HFF-Myc (cell line): ENCODE measurements at regions not wholly inside any gene's neighbourhood (a gene's known extent, or its start where the extent isn't known, plus 50 kb on each side); places are given as distances from the start of the nearest gene placed in this dataset.

Source experiments
- DNase-seq: peaks from one replicate; pipeline ENCODE4 v3.0.0-alpha.2; 2011; ENCODE audit warnings: low read depth; ENCODE audit errors: extremely low read depth
- H3K4me3 ChIP-seq: replicated peaks from 2 replicates; pipeline ENCODE4 v1.5.1; 2011; ENCODE audit warnings: low read depth, mild to moderate bottlenecking, control low read depth, low read length
- CTCF ChIP-seq: IDR thresholded peaks from 2 replicates; pipeline ENCODE4 v1.5.1; 2012; ENCODE audit warnings: mild to moderate bottlenecking, low read depth, low read length, control low read depth; ENCODE audit errors: missing control alignments

GRCh38 chr17:34782271-34782670 lies 179.0 kb downstream of the CCT6B start:
- no peak for TF ChIP-seq CTCF
- H3K4me3 ChIP-seq = no peak overlapping the region
- no peak for DNase-seq

DNA sequence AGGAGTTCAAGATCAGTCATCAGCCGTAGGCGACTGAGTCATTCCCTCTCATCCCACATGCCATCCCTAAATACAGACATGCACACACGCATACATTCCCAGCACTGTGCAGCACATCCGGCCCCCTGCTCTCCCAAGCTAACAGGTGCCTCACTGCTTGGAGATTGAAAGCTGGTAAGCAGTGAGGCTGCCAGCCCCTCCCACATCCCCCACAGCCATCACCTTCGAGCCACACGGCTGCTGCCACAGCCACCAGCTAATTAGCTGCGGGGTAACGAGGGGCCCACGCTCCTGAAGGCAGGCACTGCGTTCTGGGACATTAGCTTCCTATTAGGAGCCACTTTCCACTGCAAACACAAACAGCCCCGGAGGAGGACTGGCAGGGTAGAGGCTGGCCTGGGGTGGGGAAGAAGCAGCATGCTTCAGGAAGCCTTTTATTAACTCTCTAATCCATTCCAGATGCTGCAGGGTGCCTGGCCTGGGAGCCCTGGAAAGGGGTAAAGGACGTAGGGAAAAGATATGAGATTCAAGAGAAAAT lies 179.6 kb downstream of the CCT6B start:
- H3K4me3 ChIP-seq = no peak overlapping the region
- DNase-seq = peak; percentile 61
- no peak for TF ChIP-seq CTCF

- H3K4me3 ChIP-seq = no peak overlapping the region
These were observed 180.2 kb downstream of the CCT6B start for GRCh38 chr17:34781071-34781470.

GRCh38 chr17:34780438-34780837 lies 180.8 kb downstream of the CCT6B start:
- TF ChIP-seq CTCF = no peak
- no peak overlapping the region for H3K4me3 ChIP-seq
- DNase-seq = no peak

More at GRCh38 chr17:34781071-34781470, 180.2 kb downstream of the CCT6B start:
- DNase-seq = no peak
- TF ChIP-seq CTCF = no peak

DNA sequence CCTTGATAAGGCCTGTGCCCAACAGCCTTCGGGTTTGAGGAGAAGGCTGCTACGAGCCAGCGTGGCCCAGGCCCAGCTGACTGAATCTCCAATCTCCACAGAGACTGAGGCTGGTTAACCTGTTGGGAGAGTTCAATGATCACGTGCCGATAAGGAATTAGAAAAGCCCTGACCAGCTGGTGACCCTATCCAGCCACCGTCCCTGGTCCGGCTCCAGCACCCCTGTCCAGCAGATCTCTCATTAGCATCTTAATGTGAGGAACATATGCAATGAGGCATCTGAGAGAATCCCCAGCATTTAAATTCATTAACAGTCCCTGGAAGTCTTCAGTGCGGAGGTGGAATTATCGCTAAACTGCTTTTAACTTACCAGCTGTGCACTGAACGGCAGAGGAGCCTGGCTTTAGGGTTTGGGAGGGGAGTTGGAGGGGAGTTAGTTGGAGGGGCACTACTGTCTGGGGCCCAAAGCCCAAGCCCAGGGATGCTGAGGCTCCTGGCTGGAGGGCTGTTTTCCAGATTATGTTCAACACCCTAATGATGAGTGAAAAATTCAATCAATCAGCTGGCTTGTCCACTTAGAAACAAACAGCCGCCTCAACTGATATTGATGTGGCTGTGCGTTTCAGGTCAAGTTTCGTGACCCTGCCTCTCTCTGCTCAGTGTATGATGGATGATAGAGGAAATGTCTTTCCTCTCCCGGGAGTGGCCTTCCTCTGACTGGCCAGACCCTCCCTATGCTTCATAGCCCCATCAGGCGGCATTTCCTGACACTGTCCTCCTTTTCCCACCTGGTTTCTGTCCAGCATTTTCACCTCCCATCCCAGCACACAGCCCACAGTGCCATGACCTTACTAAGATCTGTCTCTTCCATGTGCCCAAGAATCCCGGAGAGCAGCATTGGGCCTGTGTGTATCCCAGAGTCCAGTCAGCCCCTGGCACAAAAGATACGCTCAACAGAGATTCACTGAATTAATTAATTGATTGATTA lies 184.5 kb downstream of the CCT6B start:
- no peak for DNase-seq
- TF ChIP-seq CTCF = no peak
- no peak overlapping the region for H3K4me3 ChIP-seq

DNA sequence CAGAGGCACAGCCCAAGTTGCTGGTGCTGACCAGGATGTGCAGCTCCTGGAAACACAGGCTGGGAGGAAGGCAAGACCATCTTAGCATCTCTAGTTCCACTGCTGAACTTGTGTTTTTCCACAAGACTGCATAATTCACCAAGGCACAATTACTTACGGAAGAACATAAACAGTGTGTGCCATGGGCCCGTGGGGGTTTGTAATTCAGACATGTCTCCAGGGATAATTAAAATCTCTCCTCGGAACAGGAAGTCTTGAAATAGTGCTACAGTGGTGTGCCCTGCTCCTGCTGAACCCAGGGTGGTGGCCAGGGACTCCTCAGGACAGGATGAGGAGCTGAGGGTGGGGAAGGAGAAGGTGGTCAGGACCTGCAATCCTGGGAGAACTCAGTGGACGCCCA lies 188.2 kb downstream of the CCT6B start:
- DNase-seq = no peak
- H3K4me3 ChIP-seq = no peak overlapping the region
- no peak for TF ChIP-seq CTCF
